ENCODE measurements at regions not wholly inside any gene's neighbourhood (a gene's known extent, or its start where the extent isn't known, plus 50 kb on each side); places are given as distances from the start of the nearest gene placed in this dataset.

DNA sequence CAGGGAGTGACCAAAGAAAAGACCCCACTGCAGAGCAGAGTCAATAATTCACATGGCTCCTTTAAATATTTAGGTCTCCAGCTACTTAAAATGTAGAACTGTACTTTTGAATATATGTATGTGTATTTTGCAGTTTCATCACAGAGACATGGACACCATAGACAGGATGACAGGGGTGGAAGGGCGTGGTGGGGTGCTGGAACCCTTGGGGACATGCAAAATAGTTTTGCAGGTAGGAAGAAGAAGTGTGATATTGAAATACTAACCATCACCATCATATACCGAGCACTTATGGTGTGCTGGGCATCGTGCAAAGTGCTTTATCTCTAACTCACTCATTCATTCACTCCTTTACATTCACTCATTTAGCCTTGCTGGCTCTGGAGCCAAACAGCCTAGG is 72.5 kb upstream of the IGSF21 start:
- TF ChIP-seq CTCF (IDR thresholded peaks at IDR 0.05; ENCODE audit: borderline replicate concordance, insufficient read depth, low read depth, low read length) = no peak
- no peak overlapping the region for H3K4me3 ChIP-seq (ENCODE audit: low read depth, low read length)

DNA sequence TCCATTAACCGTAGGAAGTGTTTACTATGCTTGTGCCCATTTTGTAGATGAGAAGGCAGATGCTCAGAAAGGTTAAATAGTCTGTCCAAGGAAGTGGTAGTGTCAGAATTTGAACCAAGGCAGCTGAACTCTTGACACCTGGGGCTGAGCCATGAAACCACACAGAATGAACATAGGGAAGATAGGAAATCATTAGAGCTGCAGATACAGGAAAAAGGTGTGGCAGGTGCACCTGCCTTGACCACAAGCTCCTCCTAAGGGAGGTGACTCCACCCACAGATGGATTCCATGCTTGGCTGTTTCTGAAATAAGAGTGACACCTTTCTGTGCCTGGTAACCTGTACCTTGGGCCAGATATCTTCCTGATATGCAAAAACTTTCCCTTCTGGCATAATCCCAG is 69.9 kb upstream of the IGSF21 start:
- no peak overlapping the region for H3K4me3 ChIP-seq (ENCODE audit: low read depth, low read length)
- TF ChIP-seq CTCF (IDR thresholded peaks at IDR 0.05; ENCODE audit: borderline replicate concordance, insufficient read depth, low read depth, low read length) = no peak

DNA sequence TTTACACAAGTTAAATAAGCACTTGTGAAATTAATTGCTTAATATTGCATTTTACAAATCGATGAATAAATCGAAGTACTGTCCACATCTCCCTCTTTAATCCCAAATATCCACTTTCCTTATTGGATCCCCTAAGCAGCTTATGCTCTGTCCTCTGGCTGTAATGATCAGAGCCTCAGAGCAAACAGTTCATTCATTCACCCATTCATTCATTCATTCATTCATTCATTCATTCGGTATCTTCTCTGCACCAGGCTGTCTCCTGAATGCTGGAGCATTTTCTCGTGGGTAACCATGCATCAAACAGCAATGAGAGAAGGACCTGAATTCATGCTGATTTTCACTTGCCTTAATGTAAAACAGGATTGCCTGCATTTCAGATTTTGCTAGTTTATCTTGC is 69.5 kb upstream of the IGSF21 start:
- no peak for TF ChIP-seq CTCF (IDR thresholded peaks at IDR 0.05; ENCODE audit: borderline replicate concordance, insufficient read depth, low read depth, low read length)
- no peak overlapping the region for H3K4me3 ChIP-seq (ENCODE audit: low read depth, low read length)

GRCh38 chr1:18039102-18039501 is 68.5 kb upstream of the IGSF21 start:
- no peak for TF ChIP-seq CTCF (IDR thresholded peaks at IDR 0.05; ENCODE audit: borderline replicate concordance, insufficient read depth, low read depth, low read length)
- H3K4me3 ChIP-seq (ENCODE audit: low read depth, low read length) = no peak overlapping the region

GRCh38 chr1:18041102-18041501 is 66.5 kb upstream of the IGSF21 start:
- TF ChIP-seq CTCF (IDR thresholded peaks at IDR 0.05; ENCODE audit: borderline replicate concordance, insufficient read depth, low read depth, low read length) = no peak
- H3K4me3 ChIP-seq (ENCODE audit: low read depth, low read length) = no peak overlapping the region

GRCh38 chr1:18041685-18042355 is 65.8 kb upstream of the IGSF21 start:
- no peak for TF ChIP-seq CTCF (IDR thresholded peaks at IDR 0.05; ENCODE audit: borderline replicate concordance, insufficient read depth, low read depth, low read length)
- H3K4me3 ChIP-seq (ENCODE audit: low read depth, low read length) = no peak overlapping the region

- H3K4me3 ChIP-seq (ENCODE audit: low read depth, low read length) = no peak overlapping the region
- no peak for TF ChIP-seq CTCF (IDR thresholded peaks at IDR 0.05; ENCODE audit: borderline replicate concordance, insufficient read depth, low read depth, low read length)
Observed at GRCh38 chr1:18043871-18044270, 63.7 kb upstream of the IGSF21 start.
